Stimulated activated CD4-positive, alpha-beta T cell treated with anti-CD3 and anti-CD28 coated beads, Interleukin-2, amount 100 ng/mL, for 4 hours (primary cell): ENCODE measurements at regions not wholly inside any gene's neighbourhood (a gene's known extent, or its start where the extent isn't known, plus 50 kb on each side); places are given as distances from the start of the nearest gene placed in this dataset.
"Not testable (repeated sequence)": the region's sequence is repeated elsewhere in the genome, so short reads cannot be mapped to it uniquely, and the experiment has no call there.

Experiments used
- DNase-seq: peaks from one replicate; pipeline ENCODE4 v3.0.0-alpha.2; 2020; ENCODE audit warnings: low read depth

- not testable (repeated sequence) for DNase-seq
Observed at GRCh38 chr21:35800796-35801385, 259.4 kb downstream of the SETD4 start.

DNA sequence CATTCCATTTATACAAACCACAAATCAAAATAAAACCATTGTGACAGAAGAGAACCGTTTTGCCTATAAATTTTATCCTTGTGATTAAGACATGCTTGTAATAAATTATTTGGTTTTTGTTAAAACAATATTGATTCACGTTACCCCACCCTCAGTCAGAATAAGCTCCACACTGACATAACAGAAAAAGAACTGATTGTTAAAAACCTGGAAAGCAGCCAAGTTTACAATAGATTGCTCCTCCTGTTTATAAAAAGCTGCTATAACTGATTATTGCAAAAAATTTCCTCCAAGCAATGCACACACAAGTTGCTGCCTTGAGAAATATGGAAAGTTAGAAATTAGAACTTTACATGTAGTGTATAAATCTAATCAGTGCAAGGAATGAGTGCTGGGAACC is 263.5 kb downstream of the SETD4 start:
- DNase-seq = no peak

GRCh38 chr21:35794527-35794926 is 265.8 kb downstream of the SETD4 start:
- DNase-seq = not testable (repeated sequence)

- no peak for DNase-seq
Observed at GRCh38 chr21:35792569-35793305, 267.6 kb downstream of the SETD4 start.

DNA sequence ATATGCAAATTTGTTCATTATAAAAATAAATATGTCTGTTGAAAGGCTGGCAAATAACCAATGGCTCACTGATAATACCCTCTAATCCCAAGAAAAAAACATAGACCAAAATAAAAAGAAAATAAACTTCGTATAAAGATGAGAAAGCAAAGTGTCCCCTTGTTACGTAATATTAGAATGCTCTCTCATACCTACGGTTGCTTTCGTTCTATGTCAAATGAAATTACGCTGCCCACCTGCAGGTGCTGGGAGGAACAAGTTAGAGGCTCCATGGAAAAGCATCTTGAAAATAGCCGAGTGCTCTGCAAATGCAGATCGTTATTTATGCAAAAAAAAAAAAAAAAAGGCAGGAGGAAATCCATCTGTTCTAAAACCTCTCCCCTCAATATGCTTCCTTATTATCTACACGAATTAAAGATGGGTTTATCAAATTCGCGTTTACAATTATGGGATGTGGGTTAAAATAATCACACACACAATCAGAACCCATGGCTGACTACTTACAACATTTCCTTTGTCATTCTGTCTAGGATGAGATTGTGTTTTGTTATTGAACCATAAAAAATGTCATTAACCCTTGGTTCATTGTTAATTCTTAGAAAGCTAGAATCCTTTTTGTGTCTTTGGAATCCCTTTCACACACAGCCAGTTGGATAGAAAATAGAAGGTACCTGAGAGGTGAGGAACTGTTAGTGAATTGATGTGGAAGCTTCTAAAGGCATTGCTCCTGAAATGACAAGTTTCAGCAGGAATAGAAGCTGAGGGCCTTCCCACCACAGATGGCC is 268.6 kb downstream of the SETD4 start:
- no peak for DNase-seq

- DNase-seq = no peak
Observed at GRCh38 chr21:35783721-35784120, 276.6 kb downstream of the SETD4 start.

GRCh38 chr21:35782667-35783066 is 277.7 kb downstream of the SETD4 start:
- DNase-seq = no peak

DNA sequence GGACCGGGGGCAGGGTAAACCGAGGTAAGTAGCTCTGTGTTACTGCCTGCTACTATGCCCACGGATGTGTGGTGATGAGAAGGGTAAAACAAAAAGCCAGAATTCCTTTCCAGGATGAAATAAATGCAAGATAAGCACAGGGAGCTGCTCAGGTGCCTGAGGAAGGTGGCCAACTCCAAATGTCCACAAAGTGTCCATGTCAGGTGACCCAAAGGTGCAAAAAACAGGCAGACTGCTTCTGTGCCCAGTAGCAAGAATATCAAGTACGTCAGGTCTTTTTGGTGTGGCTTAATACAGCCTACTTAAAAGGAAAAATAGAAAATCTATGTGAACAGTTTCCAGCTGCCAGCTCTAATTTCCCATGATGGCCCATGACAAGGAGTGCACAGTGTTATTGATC is 279.3 kb downstream of the SETD4 start:
- DNase-seq = no peak

DNA sequence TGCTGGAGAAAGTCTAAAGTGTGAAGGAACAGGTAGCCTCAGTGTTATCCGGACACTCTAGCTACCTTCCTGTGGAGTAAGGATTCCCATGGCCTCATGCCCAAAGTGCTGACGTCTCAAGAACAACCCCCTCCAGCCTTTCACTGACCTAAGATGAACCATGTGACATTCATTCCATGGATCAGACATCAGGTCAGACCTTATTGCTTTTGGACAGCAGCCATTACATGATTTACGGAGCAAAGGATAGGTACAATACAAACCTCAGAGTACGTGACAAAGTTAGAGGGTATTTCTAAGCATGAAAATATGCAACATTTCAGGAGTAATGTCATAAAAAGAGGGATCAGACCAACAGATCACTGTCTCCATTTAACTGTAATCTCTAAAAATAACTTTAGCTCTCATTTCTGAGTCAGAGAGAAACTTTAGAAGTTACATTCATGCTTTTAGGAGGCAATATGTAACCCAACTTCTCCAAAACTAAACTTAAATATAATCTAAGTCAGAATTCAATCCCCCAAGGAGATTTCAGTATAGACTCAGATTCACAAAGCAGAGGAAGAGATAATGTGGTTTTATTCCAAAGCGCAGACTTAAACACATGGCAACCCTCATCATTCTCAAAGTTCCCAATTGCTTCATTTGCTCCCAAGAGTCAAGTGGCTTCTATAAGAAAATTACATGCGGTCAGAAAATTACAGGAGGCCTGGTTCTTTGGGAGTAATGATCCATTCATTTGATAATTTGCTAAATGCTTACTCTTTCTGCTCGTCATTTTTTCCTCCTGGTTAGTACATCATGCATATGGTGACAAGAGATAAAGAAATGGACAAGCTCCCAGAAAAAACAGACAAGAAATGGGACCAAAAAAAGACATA is 280.4 kb downstream of the SETD4 start:
- no peak for DNase-seq

- DNase-seq = no peak
Observed at GRCh38 chr21:35779167-35779566, 281.2 kb downstream of the SETD4 start.

- DNase-seq = no peak
Observed at GRCh38 chr21:35777081-35777480, 283.2 kb downstream of the SETD4 start.

DNA sequence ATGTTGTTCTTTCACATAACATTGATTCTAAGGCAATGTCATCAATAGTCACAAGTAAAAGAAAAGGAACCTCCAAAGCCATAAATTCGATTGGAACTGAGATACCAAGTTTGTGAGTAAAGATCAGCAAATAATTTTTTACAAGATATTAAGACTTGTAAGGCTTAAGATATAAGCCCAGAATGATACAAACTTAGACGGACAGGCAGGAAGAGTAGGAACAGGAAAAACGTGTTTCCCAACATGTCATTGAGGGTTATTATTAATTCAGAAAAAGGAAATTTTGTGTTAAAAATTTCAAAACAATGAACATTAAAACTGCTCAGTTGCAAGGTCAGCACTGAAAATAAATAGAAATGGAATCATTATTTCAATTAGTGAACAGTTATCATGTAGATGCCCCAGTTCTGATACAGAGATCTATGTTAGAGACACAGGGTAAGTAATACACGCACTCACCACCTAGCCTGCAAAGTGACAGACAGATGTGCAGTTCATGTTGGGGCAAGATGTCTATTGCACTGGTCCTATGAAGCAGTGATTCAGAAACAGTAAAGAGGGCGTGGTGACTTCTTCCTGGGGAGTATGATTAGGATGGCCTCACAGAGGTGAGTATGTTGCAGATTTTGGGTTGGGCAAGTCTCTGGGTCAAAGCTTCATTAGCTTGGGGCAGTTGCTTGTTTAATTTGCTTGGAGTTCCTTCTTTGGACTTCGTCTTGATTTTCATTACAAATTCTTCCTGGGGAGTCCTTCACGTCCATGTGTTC is 284.4 kb downstream of the SETD4 start:
- no peak for DNase-seq

- DNase-seq = no peak
Observed at GRCh38 chr21:35770101-35770945, 290.0 kb downstream of the SETD4 start.

- DNase-seq = no peak
Observed at GRCh38 chr21:35768187-35768586, 292.1 kb downstream of the SETD4 start.

DNA sequence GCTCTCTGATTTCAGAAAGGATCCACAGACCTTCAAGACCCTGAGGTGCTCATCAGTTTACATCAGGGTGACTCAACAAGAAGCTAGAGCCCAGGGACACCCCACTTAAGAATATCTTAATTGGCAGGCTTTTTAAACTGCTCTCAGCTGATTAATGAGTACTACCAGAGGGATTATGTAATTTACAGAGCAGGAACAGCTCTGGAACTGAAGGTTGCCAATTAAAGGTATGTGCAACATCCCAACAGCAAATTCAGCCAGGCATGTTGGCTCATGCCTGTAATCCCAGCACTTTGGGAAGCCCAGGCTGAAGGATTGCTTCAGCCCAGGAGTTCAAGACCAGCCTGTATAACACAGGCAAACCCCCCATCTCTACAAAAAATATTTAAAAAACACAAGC is 295.7 kb downstream of the SETD4 start:
- no peak for DNase-seq

- no peak for DNase-seq
Observed at GRCh38 chr21:35764077-35764476, 296.2 kb downstream of the SETD4 start.

GRCh38 chr21:35754583-35754982 is 305.7 kb downstream of the SETD4 start:
- DNase-seq = no peak

DNA sequence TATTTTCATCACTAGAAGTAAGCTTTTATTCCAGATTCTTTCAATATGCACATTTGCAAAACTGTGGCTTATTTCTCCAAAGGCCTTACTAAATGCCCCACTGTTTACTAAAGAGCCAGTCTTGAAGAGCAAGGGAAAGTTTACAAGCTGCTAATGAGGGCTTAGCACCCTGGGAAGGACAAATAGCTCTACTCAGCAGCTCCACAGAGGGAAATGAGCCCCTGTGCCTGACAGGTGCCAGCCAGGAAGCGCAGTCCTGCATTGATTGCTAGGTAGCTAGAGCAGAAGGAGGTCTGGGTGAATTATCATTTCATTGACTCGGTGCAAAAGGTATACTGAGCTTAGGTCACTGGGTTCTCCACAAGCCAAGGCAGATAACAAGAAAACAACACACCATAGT is 307.0 kb downstream of the SETD4 start:
- no peak for DNase-seq

GRCh38 chr21:35751171-35751570 is 309.2 kb downstream of the SETD4 start:
- no peak for DNase-seq

DNA sequence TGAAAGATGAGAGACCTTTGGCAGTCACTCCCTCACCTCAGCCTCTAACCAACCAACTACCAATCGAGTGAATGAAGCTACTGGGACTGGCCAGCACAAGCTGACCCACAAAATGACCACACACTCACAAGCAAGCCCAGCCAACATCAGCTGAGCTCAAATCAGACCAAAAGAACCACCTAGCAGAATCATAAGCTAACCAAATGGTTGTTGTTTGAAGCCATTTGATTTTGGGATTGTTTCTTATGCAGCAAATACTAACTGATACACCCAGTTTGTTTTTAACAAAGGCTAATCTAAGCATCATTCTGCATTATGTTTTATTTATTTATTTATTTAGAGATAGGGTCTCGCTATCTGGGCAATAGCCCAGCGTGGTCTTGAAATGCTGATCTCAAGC is 310.4 kb downstream of the SETD4 start:
- DNase-seq = no peak
